GM21367 (cell line): ENCODE measurements at regions not wholly inside any gene's neighbourhood (a gene's known extent, or its start where the extent isn't known, plus 50 kb on each side); places are given as distances from the start of the nearest gene placed in this dataset.
"Not testable (repeated sequence)": the region's sequence is repeated elsewhere in the genome, so short reads cannot be mapped to it uniquely, and the experiment has no call there.

Experiments used
- ATAC-seq: cut with Tn5 transposase; IDR thresholded peaks from one replicate; pipeline ENCODE4 v1.9.1; 2021; ENCODE audit not compliant: unreplicated experiment

GRCh38 chr14:45633220-45633984 is 380.4 kb upstream of the MIS18BP1 start:
- ATAC-seq, result no peak

GRCh38 chr14:45621731-45622130 is 368.7 kb upstream of the MIS18BP1 start:
- no peak for ATAC-seq

GRCh38 chr14:45619831-45620230 is 366.8 kb upstream of the MIS18BP1 start:
- ATAC-seq, result no peak

- ATAC-seq, result no peak
These were observed 357.3 kb upstream of the MIS18BP1 start for GRCh38 chr14:45610318-45610717.

- ATAC-seq, result no peak
These were observed 334.1 kb upstream of the MIS18BP1 start for GRCh38 chr14:45587142-45587541.

- ATAC-seq, result no peak
These were observed 306.6 kb upstream of the MIS18BP1 start for GRCh38 chr14:45559626-45560025.

GRCh38 chr14:45558183-45558582 is 305.2 kb upstream of the MIS18BP1 start:
- no peak for ATAC-seq

GRCh38 chr14:45553981-45554380 is 301.0 kb upstream of the MIS18BP1 start:
- no peak for ATAC-seq

GRCh38 chr14:45551240-45551820 is 298.3 kb upstream of the MIS18BP1 start:
- ATAC-seq, result not testable (repeated sequence)

GRCh38 chr14:45531022-45531421 is 278.0 kb upstream of the MIS18BP1 start:
- ATAC-seq, result no peak

GRCh38 chr14:45526715-45527549 is 273.9 kb upstream of the MIS18BP1 start:
- peak; percentile 79 for ATAC-seq

GRCh38 chr14:45519766-45520165 is 266.8 kb upstream of the MIS18BP1 start:
- ATAC-seq, result no peak

- ATAC-seq, result no peak
These were observed 239.9 kb upstream of the MIS18BP1 start for GRCh38 chr14:45492876-45493275.

- ATAC-seq, result no peak
These were observed 238.9 kb upstream of the MIS18BP1 start for GRCh38 chr14:45491914-45492313.

- ATAC-seq, result no peak
These were observed 233.6 kb upstream of the MIS18BP1 start for GRCh38 chr14:45486599-45486998.

- no peak for ATAC-seq
These were observed 214.0 kb upstream of the MIS18BP1 start for GRCh38 chr14:45467023-45467422.

GRCh38 chr14:45434221-45434620 is 181.2 kb upstream of the MIS18BP1 start:
- ATAC-seq, result no peak

GRCh38 chr14:45426685-45427282 is 173.8 kb upstream of the MIS18BP1 start:
- peak; percentile 85 for ATAC-seq

GRCh38 chr14:45406942-45407341 is 153.9 kb upstream of the MIS18BP1 start:
- no peak for ATAC-seq

- ATAC-seq, result no peak
These were observed 148.1 kb upstream of the MIS18BP1 start for GRCh38 chr14:45400950-45401640.

- ATAC-seq, result no peak
These were observed 147.5 kb upstream of the MIS18BP1 start for GRCh38 chr14:45400509-45400908.
